ENCODE measurements at regions not wholly inside any gene's neighbourhood (a gene's known extent, or its start where the extent isn't known, plus 50 kb on each side); places are given as distances from the start of the nearest gene placed in this dataset.

DNA sequence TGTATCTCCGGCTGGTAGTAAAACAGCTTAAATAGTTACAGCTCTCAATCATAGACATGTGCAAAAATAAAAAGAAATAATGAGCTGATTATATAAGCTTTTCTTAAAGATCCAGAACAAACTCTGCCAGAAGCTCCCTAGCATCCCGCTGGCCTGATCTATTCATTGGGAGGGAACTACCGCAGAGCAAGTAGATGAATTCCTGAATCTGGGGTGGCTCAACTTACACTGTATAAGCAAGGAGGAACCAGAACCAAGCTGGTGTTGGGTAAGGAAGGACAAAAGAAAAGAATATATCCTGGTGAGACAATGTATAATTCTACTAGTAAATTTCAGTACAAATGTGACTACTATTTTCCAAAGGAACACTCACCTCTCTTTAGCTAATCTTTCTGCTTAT lies 1122.2 kb downstream of the OLFM4 start:
- TF ChIP-seq ZNF514 (tag by site-specific recombination; IDR thresholded peaks at IDR 0.05) (no peak), ZNF292 (tag by site-specific recombination; IDR thresholded peaks at IDR 0.05; ENCODE audit: borderline replicate concordance, low read depth) (no peak), ZNF558 (tag by site-specific recombination; IDR thresholded peaks at IDR 0.05) (no peak), ZNF623 (tag by site-specific recombination; IDR thresholded peaks at IDR 0.05) (no peak), ZNF302 (tag by site-specific recombination; IDR thresholded peaks at IDR 0.05; ENCODE audit: low read depth) (no peak)
- TF ChIP-seq, protein P1, sequence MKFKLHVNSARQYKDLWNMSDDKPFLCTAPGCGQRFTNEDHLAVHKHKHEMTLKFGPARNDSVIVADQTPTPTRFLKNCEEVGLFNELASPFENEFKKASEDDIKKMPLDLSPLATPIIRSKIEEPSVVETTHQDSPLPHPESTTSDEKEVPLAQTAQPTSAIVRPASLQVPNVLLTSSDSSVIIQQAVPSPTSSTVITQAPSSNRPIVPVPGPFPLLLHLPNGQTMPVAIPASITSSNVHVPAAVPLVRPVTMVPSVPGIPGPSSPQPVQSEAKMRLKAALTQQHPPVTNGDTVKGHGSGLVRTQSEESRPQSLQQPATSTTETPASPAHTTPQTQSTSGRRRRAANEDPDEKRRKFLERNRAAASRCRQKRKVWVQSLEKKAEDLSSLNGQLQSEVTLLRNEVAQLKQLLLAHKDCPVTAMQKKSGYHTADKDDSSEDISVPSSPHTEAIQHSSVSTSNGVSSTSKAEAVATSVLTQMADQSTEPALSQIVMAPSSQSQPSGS (tag by site-specific recombination; IDR thresholded peaks at IDR 0.05; ENCODE audit: low read depth): no peak
- TF ChIP-seq, protein P2, sequence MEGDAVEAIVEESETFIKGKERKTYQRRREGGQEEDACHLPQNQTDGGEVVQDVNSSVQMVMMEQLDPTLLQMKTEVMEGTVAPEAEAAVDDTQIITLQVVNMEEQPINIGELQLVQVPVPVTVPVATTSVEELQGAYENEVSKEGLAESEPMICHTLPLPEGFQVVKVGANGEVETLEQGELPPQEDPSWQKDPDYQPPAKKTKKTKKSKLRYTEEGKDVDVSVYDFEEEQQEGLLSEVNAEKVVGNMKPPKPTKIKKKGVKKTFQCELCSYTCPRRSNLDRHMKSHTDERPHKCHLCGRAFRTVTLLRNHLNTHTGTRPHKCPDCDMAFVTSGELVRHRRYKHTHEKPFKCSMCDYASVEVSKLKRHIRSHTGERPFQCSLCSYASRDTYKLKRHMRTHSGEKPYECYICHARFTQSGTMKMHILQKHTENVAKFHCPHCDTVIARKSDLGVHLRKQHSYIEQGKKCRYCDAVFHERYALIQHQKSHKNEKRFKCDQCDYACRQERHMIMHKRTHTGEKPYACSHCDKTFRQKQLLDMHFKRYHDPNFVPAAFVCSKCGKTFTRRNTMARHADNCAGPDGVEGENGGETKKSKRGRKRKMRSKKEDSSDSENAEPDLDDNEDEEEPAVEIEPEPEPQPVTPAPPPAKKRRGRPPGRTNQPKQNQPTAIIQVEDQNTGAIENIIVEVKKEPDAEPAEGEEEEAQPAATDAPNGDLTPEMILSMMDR (tag by site-specific recombination; IDR thresholded peaks at IDR 0.05): no peak
- TF ChIP-seq, protein P3, sequence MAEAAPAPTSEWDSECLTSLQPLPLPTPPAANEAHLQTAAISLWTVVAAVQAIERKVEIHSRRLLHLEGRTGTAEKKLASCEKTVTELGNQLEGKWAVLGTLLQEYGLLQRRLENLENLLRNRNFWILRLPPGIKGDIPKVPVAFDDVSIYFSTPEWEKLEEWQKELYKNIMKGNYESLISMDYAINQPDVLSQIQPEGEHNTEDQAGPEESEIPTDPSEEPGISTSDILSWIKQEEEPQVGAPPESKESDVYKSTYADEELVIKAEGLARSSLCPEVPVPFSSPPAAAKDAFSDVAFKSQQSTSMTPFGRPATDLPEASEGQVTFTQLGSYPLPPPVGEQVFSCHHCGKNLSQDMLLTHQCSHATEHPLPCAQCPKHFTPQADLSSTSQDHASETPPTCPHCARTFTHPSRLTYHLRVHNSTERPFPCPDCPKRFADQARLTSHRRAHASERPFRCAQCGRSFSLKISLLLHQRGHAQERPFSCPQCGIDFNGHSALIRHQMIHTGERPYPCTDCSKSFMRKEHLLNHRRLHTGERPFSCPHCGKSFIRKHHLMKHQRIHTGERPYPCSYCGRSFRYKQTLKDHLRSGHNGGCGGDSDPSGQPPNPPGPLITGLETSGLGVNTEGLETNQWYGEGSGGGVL (tag by site-specific recombination; IDR thresholded peaks at IDR 0.05): no peak
